IMR-90 (cell line): ENCODE measurements at regions not wholly inside any gene's neighbourhood (a gene's known extent, or its start where the extent isn't known, plus 50 kb on each side); places are given as distances from the start of the nearest gene placed in this dataset.

Source experiments
- ATAC-seq: fragments of 200-7000 bp; cut with Tn5 transposase; 2 replicates; pipeline ENCODE4 v1.9.1; 2020; ENCODE audit warnings: low read depth, mild to moderate bottlenecking, moderate library complexity
- BruUV-seq: library from RNA; stranded (reverse); fragments of 400-500 nt; replicated peaks from 2 replicates; lab custom pipeline; 2021; lab: Mats Ljungman, UMichigan
- CTCF ChIA-PET: fragments of 300-600 bp; formaldehyde crosslinking; extraction: SDS; loops from one replicate; lab custom pipeline; 2021; ENCODE audit warnings: antibody characterized with exemption; lab: Yijun Ruan, JAX
- POLR2A ChIA-PET: fragments of 300-600 bp; sonication (Branson Sonifier 250); formaldehyde crosslinking; loops from one replicate; lab custom pipeline; 2022; ENCODE audit warnings: antibody characterized with exemption; ENCODE audit not compliant: unreplicated experiment; lab: Charles Lee
- DNase-seq: peaks from one replicate; pipeline ENCODE4 v3.0.0; 2013
- H2AFZ ChIP-seq: replicated peaks from 2 replicates; pipeline ENCODE3; 2013; ENCODE audit warnings: low read length, mild to moderate bottlenecking; ENCODE audit not compliant: poor library complexity
- H2AK5ac ChIP-seq: 2 replicates; pipeline ENCODE4 v1.6.1; 2013; ENCODE audit warnings: low read depth, low read length, inconsistent platforms
- H2AK9ac ChIP-seq: replicated peaks from 2 replicates; pipeline ENCODE3; 2013; ENCODE audit warnings: mild to moderate bottlenecking, low read depth, low read length, moderate library complexity; ENCODE audit not compliant: poor library complexity
- H2BK120ac ChIP-seq: 2 replicates; pipeline ENCODE4 v1.6.1; 2013; ENCODE audit warnings: low read depth, low read length, inconsistent platforms
- H2BK15ac ChIP-seq: 3 replicates; pipeline ENCODE4 v1.6.1; 2013; ENCODE audit warnings: low read depth, low read length, inconsistent platforms
- H2BK20ac ChIP-seq: 2 replicates; pipeline ENCODE4 v1.6.1; 2013; ENCODE audit warnings: low read depth, mild to moderate bottlenecking, inconsistent platforms, low read length, moderate library complexity
- H2BK5ac ChIP-seq: 2 replicates; pipeline ENCODE4 v1.6.1; 2013; ENCODE audit warnings: mild to moderate bottlenecking, low read depth, low read length, inconsistent platforms; ENCODE audit not compliant: poor library complexity, severe bottlenecking
- H3K14ac ChIP-seq: replicated peaks from 2 replicates; pipeline ENCODE4 v1.6.1; 2013; ENCODE audit warnings: low read depth, low read length, inconsistent platforms
- H3K18ac ChIP-seq: 2 replicates; pipeline ENCODE4 v1.6.1; 2013; ENCODE audit warnings: low read depth, low read length, control low read depth
- H3K23ac ChIP-seq: 2 replicates; pipeline ENCODE4 v1.6.1; 2013; ENCODE audit warnings: low read depth, low read length, inconsistent platforms
- H3K27ac ChIP-seq: 2 replicates; pipeline ENCODE4 v1.5.1; 2013; ENCODE audit warnings: mild to moderate bottlenecking, control low read depth, low read length; ENCODE audit not compliant: insufficient read depth
- H3K27me3 ChIP-seq: 2 replicates; pipeline ENCODE4 v1.6.1; 2013; ENCODE audit warnings: low read length; ENCODE audit not compliant: control insufficient read depth, insufficient read depth
- H3K36me3 ChIP-seq: 2 replicates; pipeline ENCODE4 v1.6.1; 2013; ENCODE audit warnings: low read length, mixed read lengths; ENCODE audit not compliant: control insufficient read depth, insufficient read depth
- H3K4ac ChIP-seq: 2 replicates; pipeline ENCODE4 v1.6.1; 2013; ENCODE audit warnings: low read depth, low read length, inconsistent platforms
- H3K4me1 ChIP-seq: 2 replicates; pipeline ENCODE4 v1.6.1; 2013; ENCODE audit warnings: low read length, mixed read lengths; ENCODE audit not compliant: control insufficient read depth, insufficient read depth
- H3K4me2 ChIP-seq: 2 replicates; pipeline ENCODE4 v1.6.1; 2013; ENCODE audit warnings: low read depth, mild to moderate bottlenecking, control low read depth, low read length, moderate library complexity
- H3K4me3 ChIP-seq: 2 replicates; pipeline ENCODE4 v1.5.1; 2013; ENCODE audit warnings: low read depth, mild to moderate bottlenecking, control low read depth, low read length, moderate library complexity; ENCODE audit not compliant: insufficient read depth
- H3K56ac ChIP-seq: 2 replicates; pipeline ENCODE4 v1.6.1; 2013; ENCODE audit warnings: low read length, inconsistent platforms; ENCODE audit not compliant: insufficient read depth; ENCODE audit errors: extremely low read depth
- H3K79me1 ChIP-seq, 2 experiments: 2 replicates each; pipeline ENCODE4 v1.6.1; 2013; ENCODE audit warnings: low read length in 2 of 2, inconsistent platforms in 1 of 2, low read depth in 1 of 2
- H3K9ac ChIP-seq: 2 replicates; pipeline ENCODE4 v1.6.1; 2013; ENCODE audit warnings: low read depth, low read length, control low read depth
- H3K9me1 ChIP-seq: 2 replicates; pipeline ENCODE4 v1.6.1; 2013; ENCODE audit warnings: low read length, inconsistent platforms; ENCODE audit not compliant: insufficient read depth
- H3K9me3 ChIP-seq: 2 replicates; pipeline ENCODE4 v1.6.1; 2013; ENCODE audit warnings: low read length; ENCODE audit not compliant: control insufficient read depth, insufficient read depth
- H4K20me1 ChIP-seq: 2 replicates; pipeline ENCODE4 v1.6.1; 2013; ENCODE audit warnings: low read length, inconsistent platforms; ENCODE audit not compliant: insufficient read depth
- H4K5ac ChIP-seq: 2 replicates; pipeline ENCODE4 v1.6.1; 2013; ENCODE audit warnings: mild to moderate bottlenecking, low read depth, low read length, control low read depth
- H4K8ac ChIP-seq, 2 experiments: 2 replicates each; pipeline ENCODE4 v1.6.1; 2013; ENCODE audit warnings: low read depth in 2 of 2, low read length in 2 of 2, control low read depth in 1 of 2, inconsistent platforms in 1 of 2
- H4K91ac ChIP-seq: 2 replicates; pipeline ENCODE4 v1.6.1; 2013; ENCODE audit warnings: low read depth, low read length, inconsistent platforms; ENCODE audit not compliant: insufficient read depth
- BHLHE40 ChIP-seq: fragments of 150-350 bp; IDR thresholded peaks from 2 replicates; pipeline ENCODE4 v1.6.1; 2016; ENCODE audit warnings: mild to moderate bottlenecking, low read depth, low read length
- CHD1 ChIP-seq: IDR thresholded peaks from 2 replicates; pipeline ENCODE4 v1.6.1; 2012; ENCODE audit warnings: low read depth, low read length, improper control_type of control experiment
- MAFK ChIP-seq: IDR thresholded peaks from 2 replicates; pipeline ENCODE4 v1.6.1; 2012; ENCODE audit warnings: low read depth, low read length, improper control_type of control experiment
- RAD21 ChIP-seq: IDR thresholded peaks from 2 replicates; pipeline ENCODE4 v1.6.1; 2012; ENCODE audit warnings: low read length, improper control_type of control experiment
- RCOR1 ChIP-seq: IDR thresholded peaks from 2 replicates; pipeline ENCODE4 v1.6.1; 2012; ENCODE audit warnings: mild to moderate bottlenecking, low read length, improper control_type of control experiment; ENCODE audit not compliant: insufficient replicate concordance
- USF2 ChIP-seq: fragments of 150-350 bp; IDR thresholded peaks from 2 replicates; pipeline ENCODE4 v1.6.1; 2017; ENCODE audit warnings: mild to moderate bottlenecking, antibody characterized with exemption, low read length, low read depth
- WGBS, 2 experiments: methylation state at CpG; one replicate each; pipeline versions ENCODE4 v1.1.5 to v1.1.7; 2013; ENCODE audit warnings: missing lambda C conversion rate in 2 of 2; ENCODE audit not compliant: insufficient read length in 1 of 2; ENCODE audit errors: extremely low coverage in 2 of 2; 5-methylcytosine and 5-hydroxymethylcytosine counted together
- dilution Hi-C: fragments of 300-500 bp; cut with HindIII; formaldehyde crosslinking; loops from one replicate; pipeline ENCODE4 v1.14.3; 2018; ENCODE audit warnings: low sequenced_read_pairs; ENCODE audit not compliant: unreplicated experiment
- in situ Hi-C: fragments of 300-500 bp; cut with MboI; formaldehyde crosslinking; loops from 3 replicates; pipeline ENCODE4 v1.14.3; 2019; ENCODE audit warnings: low sequenced_read_pairs, inconsistent platforms, mixed read lengths
- intact Hi-C: fragments of 100-400 bp; cut with micrococcal nuclease; formaldehyde crosslinking; loops from 2 replicates; pipeline ENCODE4 v1.10.0; 2022
- TF ChIP-seq, protein P1 (sequence below): fragments of 150-350 bp; IDR thresholded peaks from 2 replicates; pipeline ENCODE4 v1.6.1; 2016; ENCODE audit warnings: low read depth, mild to moderate bottlenecking, low read length, moderate library complexity, borderline replicate concordance

- Histone ChIP-seq H3K4me1 (peaks cover 6% of the 10 kb centered on the region), H2BK15ac (no peak overlapping the region; the same call in 2 of the 3 replicates), H2BK20ac (peak overlapping the region; percentile 11; the same call in 1 of the 2 replicates), H4K20me1 (no peaks in the 10 kb centered on the region), H2AK9ac (no peak overlapping the region), H3K27me3 (no peaks in the 10 kb centered on the region), H3K56ac (no peak overlapping the region), H3K79me1 (no peaks in the 10 kb centered on the region), H3K36me3 (no peaks in the 10 kb centered on the region), H3K9ac (no peak overlapping the region), H4K91ac (0 out of 2 replicates have a peak overlapping the region, but pooled peaks have one; percentile 0), H2AK5ac (no peak overlapping the region), H4K8ac (no peak overlapping the region; a peak in 1 of 4 replicates), H3K27ac (no peak overlapping the region), H4K5ac (no peak overlapping the region), H3K14ac (0 out of 2 replicates have a peak overlapping the region, but pooled peaks have one; percentile 58), H3K4me2 (no peak overlapping the region), H3K4ac (peak overlapping the region; percentile 58; the same call in 1 of the 2 replicates), H3K18ac (no peak overlapping the region), H2BK120ac (peak overlapping the region; percentile 64; the same call in 1 of the 2 replicates), H3K9me1 (no peaks in the 10 kb centered on the region), H3K9me3 (peaks cover 3% of the 10 kb centered on the region; the same call in 1 of the 2 replicates), H3K4me3 (no peak overlapping the region), H2AFZ (no peak overlapping the region), H3K23ac (no peak overlapping the region), H2BK5ac (no peak overlapping the region)
- intact Hi-C loops (loop anchor here (2.0 to 10.0 kb wide), 4 partner anchors 449 to 1885 kb away; no protein-coding TSS in a partner anchor), in situ Hi-C loops (loop anchor here (10.0 kb wide), 1 partner anchor 1325 kb away; no protein-coding TSS in a partner anchor), dilution Hi-C loops (no loop called here)
- 88% methylated on average over 1 of the region's 5 CpGs; no CpG with 5 or more reads in 1 of the 2 experiments for WGBS, 2 experiments
- TF ChIP-seq BHLHE40: no peak
- no peak for TF ChIP-seq MAFK
- no peak for TF ChIP-seq CHD1
- TF ChIP-seq RAD21: no peak
- TF ChIP-seq, protein P1, sequence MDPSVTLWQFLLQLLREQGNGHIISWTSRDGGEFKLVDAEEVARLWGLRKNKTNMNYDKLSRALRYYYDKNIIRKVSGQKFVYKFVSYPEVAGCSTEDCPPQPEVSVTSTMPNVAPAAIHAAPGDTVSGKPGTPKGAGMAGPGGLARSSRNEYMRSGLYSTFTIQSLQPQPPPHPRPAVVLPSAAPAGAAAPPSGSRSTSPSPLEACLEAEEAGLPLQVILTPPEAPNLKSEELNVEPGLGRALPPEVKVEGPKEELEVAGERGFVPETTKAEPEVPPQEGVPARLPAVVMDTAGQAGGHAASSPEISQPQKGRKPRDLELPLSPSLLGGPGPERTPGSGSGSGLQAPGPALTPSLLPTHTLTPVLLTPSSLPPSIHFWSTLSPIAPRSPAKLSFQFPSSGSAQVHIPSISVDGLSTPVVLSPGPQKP: no peak
- TF ChIP-seq RCOR1: no peak
- TF ChIP-seq USF2: no peak
- ATAC-seq (no peak), DNase-seq (peak; percentile 5)
- BruUV-seq: no TSS peak
- POLR2A ChIA-PET: no interaction called here
- CTCF ChIA-PET: no interaction called here
Observed at GRCh38 chr17:14919631-14920213, 345.4 kb downstream of the PMP22 start.
